ENCODE measurements at regions not wholly inside any gene's neighbourhood (a gene's known extent, or its start where the extent isn't known, plus 50 kb on each side); places are given as distances from the start of the nearest gene placed in this dataset.

GRCh38 chr14:71523630-71524319, 408.5 kb upstream of the RGS6 start:
- Histone ChIP-seq H3K4me3 (no peak overlapping the region), H3K27me3 (no peaks in the 10 kb centered on the region), H3K27ac (no peak overlapping the region), H3K9me3 (no peaks in the 10 kb centered on the region), H3K36me3 (no peaks in the 10 kb centered on the region), H3K4me1 (peaks cover 0 to 4% (median 1%) of the 10 kb centered on the region in 4 donors)
- TF ChIP-seq, protein P1, sequence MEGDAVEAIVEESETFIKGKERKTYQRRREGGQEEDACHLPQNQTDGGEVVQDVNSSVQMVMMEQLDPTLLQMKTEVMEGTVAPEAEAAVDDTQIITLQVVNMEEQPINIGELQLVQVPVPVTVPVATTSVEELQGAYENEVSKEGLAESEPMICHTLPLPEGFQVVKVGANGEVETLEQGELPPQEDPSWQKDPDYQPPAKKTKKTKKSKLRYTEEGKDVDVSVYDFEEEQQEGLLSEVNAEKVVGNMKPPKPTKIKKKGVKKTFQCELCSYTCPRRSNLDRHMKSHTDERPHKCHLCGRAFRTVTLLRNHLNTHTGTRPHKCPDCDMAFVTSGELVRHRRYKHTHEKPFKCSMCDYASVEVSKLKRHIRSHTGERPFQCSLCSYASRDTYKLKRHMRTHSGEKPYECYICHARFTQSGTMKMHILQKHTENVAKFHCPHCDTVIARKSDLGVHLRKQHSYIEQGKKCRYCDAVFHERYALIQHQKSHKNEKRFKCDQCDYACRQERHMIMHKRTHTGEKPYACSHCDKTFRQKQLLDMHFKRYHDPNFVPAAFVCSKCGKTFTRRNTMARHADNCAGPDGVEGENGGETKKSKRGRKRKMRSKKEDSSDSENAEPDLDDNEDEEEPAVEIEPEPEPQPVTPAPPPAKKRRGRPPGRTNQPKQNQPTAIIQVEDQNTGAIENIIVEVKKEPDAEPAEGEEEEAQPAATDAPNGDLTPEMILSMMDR (IDR thresholded peaks at IDR 0.05) = no peak
- no peak for DNase-seq
- intact Hi-C loops (cut with DNase I; ENCODE audit: low total_unique reads) = no loop called here

- H3K36me3 ChIP-seq = no peaks in the 10 kb centered on the region
Measured at GRCh38 chr14:71524320-71524982, 407.8 kb upstream of the RGS6 start.

DNA sequence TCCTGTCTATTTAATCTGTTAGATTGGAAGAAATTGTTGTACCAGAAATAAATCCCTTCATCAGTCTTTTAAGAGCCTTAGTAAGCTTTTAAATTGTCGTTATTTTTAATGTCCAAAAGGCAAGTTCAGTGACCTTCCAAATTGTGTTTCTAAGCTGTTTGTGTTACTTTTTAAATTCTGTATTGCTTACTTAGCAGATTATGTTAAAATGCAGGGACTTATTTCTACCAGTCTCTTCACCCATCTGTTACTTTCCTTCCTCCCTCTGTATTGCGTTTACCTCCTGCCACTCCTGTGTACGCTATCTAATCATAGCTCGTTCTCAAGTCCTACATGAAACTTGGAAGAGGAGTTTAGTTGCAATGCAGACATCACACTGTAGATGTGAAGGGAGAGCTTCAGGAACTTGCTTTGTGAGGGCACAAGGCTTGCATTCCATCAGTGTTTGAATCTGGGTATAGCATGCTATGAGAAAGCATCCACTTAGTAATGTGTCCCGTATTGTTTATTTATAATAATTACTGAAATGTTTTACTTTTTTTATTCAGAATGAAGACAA, 406.5 kb upstream of the RGS6 start:
- intact Hi-C loops (cut with DNase I; ENCODE audit: low total_unique reads) = no loop called here
- H3K4me3 ChIP-seq = no peak overlapping the region
- no peaks in the 10 kb centered on the region for H3K36me3 ChIP-seq
- DNase-seq = no peak
- H3K9me3 ChIP-seq = no peaks in the 10 kb centered on the region
- no peaks in the 10 kb centered on the region for H3K27me3 ChIP-seq
- no peak overlapping the region for H3K27ac ChIP-seq
- TF ChIP-seq, protein P1 (IDR thresholded peaks at IDR 0.05) = no peak
- H3K4me1 ChIP-seq = peaks cover 0 to 20% (median 14%) of the 10 kb centered on the region in 4 donors

More at GRCh38 chr14:71524320-71524982, 407.8 kb upstream of the RGS6 start:
- TF ChIP-seq, protein P1 (IDR thresholded peaks at IDR 0.05) = no peak
- no peak overlapping the region for H3K4me3 ChIP-seq
- H3K4me1 ChIP-seq = peaks cover 0 to 9% (median 4%) of the 10 kb centered on the region in 4 donors
- intact Hi-C loops (cut with DNase I; ENCODE audit: low total_unique reads) = no loop called here
- no peaks in the 10 kb centered on the region for H3K27me3 ChIP-seq
- H3K27ac ChIP-seq = no peak overlapping the region
- no peak for DNase-seq
- no peaks in the 10 kb centered on the region for H3K9me3 ChIP-seq

GRCh38 chr14:71526388-71526787, 405.8 kb upstream of the RGS6 start:
- H3K4me1 ChIP-seq = peaks cover 0 to 26% (median 15%) of the 10 kb centered on the region in 4 donors
- H3K4me3 ChIP-seq = no peak overlapping the region
- TF ChIP-seq, protein P1 (IDR thresholded peaks at IDR 0.05) = no peak
- DNase-seq = no peak
- no peaks in the 10 kb centered on the region for H3K27me3 ChIP-seq
- no peaks in the 10 kb centered on the region for H3K9me3 ChIP-seq
- H3K36me3 ChIP-seq = no peaks in the 10 kb centered on the region
- intact Hi-C loops (cut with DNase I; ENCODE audit: low total_unique reads) = no loop called here
- H3K27ac ChIP-seq = no peak overlapping the region

- H3K36me3 ChIP-seq = no peaks in the 10 kb centered on the region
- no peaks in the 10 kb centered on the region for H3K27me3 ChIP-seq
- H3K4me3 ChIP-seq = no peak overlapping the region
- TF ChIP-seq, protein P1 (IDR thresholded peaks at IDR 0.05) = no peak
- no peaks in the 10 kb centered on the region for H3K9me3 ChIP-seq
- intact Hi-C loops (cut with DNase I; ENCODE audit: low total_unique reads) = no loop called here
- H3K27ac ChIP-seq = no peak overlapping the region
- no peak for DNase-seq
- peaks cover 0 to 40% (median 17%) of the 10 kb centered on the region in 4 donors for H3K4me1 ChIP-seq
Measured at GRCh38 chr14:71527838-71528237, 404.4 kb upstream of the RGS6 start.

Measured in tibial artery (tissue), 4 donors.